ENCODE measurements at regions not wholly inside any gene's neighbourhood (a gene's known extent, or its start where the extent isn't known, plus 50 kb on each side); places are given as distances from the start of the nearest gene placed in this dataset.
"Not testable (repeated sequence)": the region's sequence is repeated elsewhere in the genome, so short reads cannot be mapped to it uniquely, and the experiment has no call there.

DNA sequence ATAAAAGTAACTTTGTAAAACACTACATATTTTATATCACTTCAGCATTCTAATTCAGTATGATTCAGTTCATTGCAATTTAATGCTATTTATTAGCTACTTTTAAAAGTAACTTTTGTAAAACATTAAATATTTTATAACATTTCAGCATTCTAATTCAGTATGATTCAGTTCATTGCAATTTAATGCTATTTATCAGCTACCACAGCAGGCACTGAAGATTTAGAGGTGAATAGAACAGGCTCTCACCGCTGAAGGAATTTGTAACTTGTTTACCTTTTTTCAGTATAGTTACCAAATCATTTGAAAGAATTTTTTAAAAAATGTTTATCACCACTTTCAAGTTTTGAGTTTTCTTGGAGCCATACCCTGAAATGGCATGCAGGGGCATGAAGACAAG, 266.4 kb upstream of the DAB2 start:
- DNase-seq (ENCODE audit: low read depth) = no peak
- TF ChIP-seq, protein P1, sequence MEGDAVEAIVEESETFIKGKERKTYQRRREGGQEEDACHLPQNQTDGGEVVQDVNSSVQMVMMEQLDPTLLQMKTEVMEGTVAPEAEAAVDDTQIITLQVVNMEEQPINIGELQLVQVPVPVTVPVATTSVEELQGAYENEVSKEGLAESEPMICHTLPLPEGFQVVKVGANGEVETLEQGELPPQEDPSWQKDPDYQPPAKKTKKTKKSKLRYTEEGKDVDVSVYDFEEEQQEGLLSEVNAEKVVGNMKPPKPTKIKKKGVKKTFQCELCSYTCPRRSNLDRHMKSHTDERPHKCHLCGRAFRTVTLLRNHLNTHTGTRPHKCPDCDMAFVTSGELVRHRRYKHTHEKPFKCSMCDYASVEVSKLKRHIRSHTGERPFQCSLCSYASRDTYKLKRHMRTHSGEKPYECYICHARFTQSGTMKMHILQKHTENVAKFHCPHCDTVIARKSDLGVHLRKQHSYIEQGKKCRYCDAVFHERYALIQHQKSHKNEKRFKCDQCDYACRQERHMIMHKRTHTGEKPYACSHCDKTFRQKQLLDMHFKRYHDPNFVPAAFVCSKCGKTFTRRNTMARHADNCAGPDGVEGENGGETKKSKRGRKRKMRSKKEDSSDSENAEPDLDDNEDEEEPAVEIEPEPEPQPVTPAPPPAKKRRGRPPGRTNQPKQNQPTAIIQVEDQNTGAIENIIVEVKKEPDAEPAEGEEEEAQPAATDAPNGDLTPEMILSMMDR (IDR thresholded peaks at IDR 0.05; ENCODE audit: insufficient read depth, low read length, poor library complexity, severe bottlenecking) = no peak
- Histone ChIP-seq H3K4me3 (ENCODE audit: low read depth, low read length) (no peak overlapping the region), H3K36me3 (ENCODE audit: control insufficient read depth, insufficient read depth, low read length) (no peaks in the 10 kb centered on the region), H3K27me3 (ENCODE audit: control insufficient read depth, insufficient read depth, low read length) (no peaks in the 10 kb centered on the region)

DNA sequence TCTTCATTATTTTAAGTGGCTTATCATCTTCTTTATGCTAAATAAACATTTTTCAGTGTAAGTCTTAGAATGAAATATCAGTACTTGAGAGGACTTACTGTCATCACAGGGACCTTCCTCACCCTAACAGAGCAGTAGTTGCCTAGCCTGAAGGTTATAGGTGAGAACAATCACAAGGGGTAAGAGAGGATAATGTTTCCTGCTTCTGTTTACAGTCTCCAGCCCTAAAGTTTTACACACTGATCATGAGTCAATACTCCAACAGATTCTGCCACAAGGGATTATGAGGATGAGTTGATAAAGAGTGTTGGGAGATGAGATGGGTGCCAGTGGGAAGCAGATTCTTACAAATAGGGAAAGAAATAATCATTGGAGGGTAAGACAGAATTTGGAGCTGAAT, 265.1 kb upstream of the DAB2 start:
- Histone ChIP-seq H3K27me3 (ENCODE audit: control insufficient read depth, insufficient read depth, low read length) (no peaks in the 10 kb centered on the region), H3K36me3 (ENCODE audit: control insufficient read depth, insufficient read depth, low read length) (no peaks in the 10 kb centered on the region), H3K4me3 (ENCODE audit: low read depth, low read length) (no peak overlapping the region)
- no peak for DNase-seq (ENCODE audit: low read depth)
- TF ChIP-seq, protein P1 (IDR thresholded peaks at IDR 0.05; ENCODE audit: insufficient read depth, low read length, poor library complexity, severe bottlenecking) = no peak

DNA sequence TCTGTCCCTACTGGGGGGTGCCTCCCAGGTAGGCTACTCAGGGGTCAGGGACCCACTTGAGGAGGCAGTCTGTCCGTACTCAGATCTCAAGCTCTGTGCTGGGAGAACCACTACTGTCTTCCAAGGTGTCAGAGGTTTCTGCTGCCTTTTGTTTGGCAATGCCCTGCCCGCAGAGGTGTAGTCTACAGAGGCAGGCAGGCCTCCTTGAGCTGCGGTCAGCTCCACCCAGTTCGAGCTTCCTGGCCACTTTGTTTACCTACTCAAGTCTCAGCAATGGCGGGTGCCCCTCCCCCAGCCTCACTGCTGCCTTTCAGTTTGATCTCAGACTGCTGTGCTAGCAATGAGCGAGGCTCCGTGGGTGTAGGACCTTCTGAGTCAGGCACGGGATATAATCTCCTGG, 263.1 kb upstream of the DAB2 start:
- DNase-seq (ENCODE audit: low read depth); H3K36me3 ChIP-seq (ENCODE audit: control insufficient read depth, insufficient read depth, low read length); H3K4me3 ChIP-seq (ENCODE audit: low read depth, low read length); H3K27me3 ChIP-seq (ENCODE audit: control insufficient read depth, insufficient read depth, low read length): not testable (repeated sequence)

DNA sequence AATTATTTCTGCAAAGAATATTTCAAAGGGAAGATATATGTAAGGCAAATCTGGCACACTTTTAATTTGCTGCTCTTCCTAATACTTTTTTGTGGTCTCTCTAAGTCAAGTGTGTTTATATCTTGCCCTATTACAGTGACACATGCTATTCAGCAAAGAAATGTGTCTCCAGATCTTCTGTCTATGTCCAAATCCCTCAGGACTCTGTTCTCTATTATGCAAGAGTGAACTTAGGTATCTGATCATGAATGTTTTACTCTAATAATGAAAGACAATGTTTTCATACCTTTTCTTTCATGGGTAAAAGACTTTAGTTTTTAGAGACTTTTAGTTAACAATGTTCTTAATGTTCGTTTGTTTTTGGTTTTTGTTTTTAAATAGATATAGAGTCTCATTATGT, 255.4 kb upstream of the DAB2 start:
- no peak for DNase-seq (ENCODE audit: low read depth)
- TF ChIP-seq, protein P1 (IDR thresholded peaks at IDR 0.05; ENCODE audit: insufficient read depth, low read length, poor library complexity, severe bottlenecking) = no peak
- H3K4me3 ChIP-seq (ENCODE audit: low read depth, low read length) = no peak overlapping the region
- no peaks in the 10 kb centered on the region for H3K36me3 ChIP-seq (ENCODE audit: control insufficient read depth, insufficient read depth, low read length)
- no peaks in the 10 kb centered on the region for H3K27me3 ChIP-seq (ENCODE audit: control insufficient read depth, insufficient read depth, low read length)

DNA sequence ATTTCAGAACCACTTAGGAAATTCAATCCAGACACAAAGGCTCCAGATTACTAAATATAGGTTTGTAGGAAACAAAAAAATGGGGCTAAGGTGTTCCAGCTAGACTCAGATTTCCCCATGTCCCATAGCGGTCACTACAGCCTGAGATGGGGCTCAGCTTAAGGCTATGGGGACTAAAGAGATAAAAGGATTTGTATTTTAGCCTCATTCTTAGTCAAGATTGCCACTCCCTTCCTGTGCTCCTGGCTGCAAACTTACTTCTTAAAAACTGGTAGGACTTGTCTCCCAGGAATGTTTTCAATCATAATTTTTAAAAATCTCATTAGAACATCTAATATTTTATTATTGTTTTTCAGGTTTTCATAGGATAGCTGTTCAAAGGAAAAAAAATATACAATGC, 253.8 kb upstream of the DAB2 start:
- Histone ChIP-seq H3K27me3 (ENCODE audit: control insufficient read depth, insufficient read depth, low read length) (no peaks in the 10 kb centered on the region), H3K4me3 (ENCODE audit: low read depth, low read length) (no peak overlapping the region), H3K36me3 (ENCODE audit: control insufficient read depth, insufficient read depth, low read length) (no peaks in the 10 kb centered on the region)
- no peak for DNase-seq (ENCODE audit: low read depth)
- TF ChIP-seq, protein P1 (IDR thresholded peaks at IDR 0.05; ENCODE audit: insufficient read depth, low read length, poor library complexity, severe bottlenecking) = no peak

DNA sequence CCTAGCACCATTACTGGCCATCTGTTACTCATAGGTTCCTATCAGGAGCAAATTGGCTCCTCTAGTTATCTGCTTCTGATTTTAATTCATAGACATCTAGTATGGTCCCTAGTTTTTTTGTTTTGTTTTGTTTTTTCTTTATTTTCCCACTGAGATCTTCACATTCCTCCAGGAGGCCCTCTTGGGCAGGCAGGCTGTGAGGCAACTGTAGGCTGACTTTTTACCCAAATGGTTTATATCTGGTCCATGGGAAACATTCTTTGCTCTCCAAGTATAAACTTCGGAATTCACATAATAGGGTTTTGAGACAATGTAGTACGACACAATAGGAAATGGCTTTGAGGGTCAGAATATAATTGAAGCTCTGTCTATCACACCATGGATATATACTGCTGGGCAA, 250.9 kb upstream of the DAB2 start:
- no peak for DNase-seq (ENCODE audit: low read depth)
- no peak overlapping the region for H3K4me3 ChIP-seq (ENCODE audit: low read depth, low read length)
- TF ChIP-seq, protein P1 (IDR thresholded peaks at IDR 0.05; ENCODE audit: insufficient read depth, low read length, poor library complexity, severe bottlenecking) = no peak
- H3K27me3 ChIP-seq (ENCODE audit: control insufficient read depth, insufficient read depth, low read length) = no peaks in the 10 kb centered on the region
- no peaks in the 10 kb centered on the region for H3K36me3 ChIP-seq (ENCODE audit: control insufficient read depth, insufficient read depth, low read length)

Data from kidney epithelial cell (primary cell).